Suppressor macrophage (primary cell): ENCODE measurements at regions not wholly inside any gene's neighbourhood (a gene's known extent, or its start where the extent isn't known, plus 50 kb on each side); places are given as distances from the start of the nearest gene placed in this dataset.
"Not testable (repeated sequence)": the region's sequence is repeated elsewhere in the genome, so short reads cannot be mapped to it uniquely, and the experiment has no call there.

Experiments used
- DNase-seq, 4 experiments: peaks; one replicate each; pipeline ENCODE4 v3.0.0-alpha.2; 2020 to 2022

- no peak for DNase-seq
Measured at GRCh38 chr2:194926873-194927272, 730.2 kb upstream of the SLC39A10 start.

DNA sequence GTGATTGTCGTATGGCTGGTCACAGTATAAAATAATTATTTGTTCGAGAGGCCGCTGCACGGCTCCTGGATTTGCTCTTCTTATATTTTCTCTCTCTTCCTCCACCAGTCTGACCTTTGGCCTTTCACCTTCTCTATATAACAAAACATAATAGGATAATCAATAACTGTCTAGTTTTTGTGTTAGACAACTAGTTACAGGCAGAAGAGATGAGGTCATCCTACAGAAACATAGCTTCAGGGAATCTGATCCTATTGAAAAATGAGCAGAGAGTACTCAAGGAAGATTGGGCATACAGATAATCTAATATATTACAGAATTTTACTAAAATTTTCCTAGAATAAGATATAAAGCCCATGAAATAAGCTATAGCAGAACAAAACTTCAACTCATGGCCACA lies 731.3 kb upstream of the SLC39A10 start:
- no peak for DNase-seq

DNA sequence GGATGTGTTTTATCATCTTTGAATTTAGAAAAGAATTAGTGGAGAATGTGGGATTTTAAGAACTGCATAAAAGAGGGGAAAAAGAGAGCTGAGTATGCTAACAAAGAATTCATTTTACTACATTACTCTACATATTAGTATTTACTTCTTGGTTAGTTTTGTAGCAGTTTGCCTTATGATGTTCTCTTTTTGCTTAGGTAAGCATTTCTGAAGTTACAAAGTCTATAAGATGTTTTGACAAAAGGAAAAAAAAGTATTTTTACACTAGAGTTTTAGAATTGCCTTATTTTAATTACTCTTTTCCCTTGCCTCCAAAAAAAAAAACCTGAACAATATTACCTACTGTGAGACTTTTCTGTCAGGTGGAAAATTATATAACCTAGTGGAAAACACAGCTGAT lies 739.5 kb upstream of the SLC39A10 start:
- DNase-seq, result no peak

GRCh38 chr2:194915485-194915884 lies 741.5 kb upstream of the SLC39A10 start:
- DNase-seq, result no peak

DNA sequence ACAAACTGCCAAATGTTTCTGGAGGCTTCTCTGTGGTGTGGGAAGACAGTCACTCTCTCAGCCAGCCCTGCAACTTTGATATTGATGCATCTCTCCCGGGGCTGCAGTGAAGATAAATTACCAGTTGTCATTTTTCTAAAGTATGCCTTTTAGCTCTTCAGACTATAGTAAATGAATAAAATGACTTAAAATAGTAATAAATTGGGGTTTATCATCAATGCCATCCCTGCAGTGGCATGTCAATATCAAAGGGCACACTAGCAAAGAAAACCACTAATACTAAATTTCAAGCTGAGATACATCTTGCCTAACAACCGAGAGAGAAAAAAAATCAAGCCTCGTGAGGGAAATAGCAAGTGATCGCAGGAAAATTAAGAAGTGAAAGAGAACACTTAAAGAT lies 749.5 kb upstream of the SLC39A10 start:
- no peak for DNase-seq

DNA sequence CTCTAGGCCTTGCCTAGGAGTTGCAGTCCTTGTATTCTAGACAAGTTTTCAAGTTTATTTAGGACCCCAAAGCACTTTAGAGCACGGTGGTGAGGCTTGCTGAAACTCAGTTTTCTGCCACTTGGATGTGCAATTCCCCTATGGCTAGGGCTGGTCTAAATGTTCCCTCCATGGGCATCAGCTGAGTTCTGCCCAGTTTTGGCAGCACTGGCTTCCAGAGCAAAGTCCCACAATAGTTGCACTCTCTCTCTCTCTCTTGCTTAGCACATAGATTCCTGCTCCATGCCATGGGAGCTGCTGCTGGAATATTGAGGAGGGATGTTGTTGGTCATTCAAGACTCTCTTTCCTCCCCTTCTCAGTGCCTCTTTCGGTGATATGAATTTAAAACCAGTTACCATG lies 760.2 kb upstream of the SLC39A10 start:
- DNase-seq, result no peak

DNA sequence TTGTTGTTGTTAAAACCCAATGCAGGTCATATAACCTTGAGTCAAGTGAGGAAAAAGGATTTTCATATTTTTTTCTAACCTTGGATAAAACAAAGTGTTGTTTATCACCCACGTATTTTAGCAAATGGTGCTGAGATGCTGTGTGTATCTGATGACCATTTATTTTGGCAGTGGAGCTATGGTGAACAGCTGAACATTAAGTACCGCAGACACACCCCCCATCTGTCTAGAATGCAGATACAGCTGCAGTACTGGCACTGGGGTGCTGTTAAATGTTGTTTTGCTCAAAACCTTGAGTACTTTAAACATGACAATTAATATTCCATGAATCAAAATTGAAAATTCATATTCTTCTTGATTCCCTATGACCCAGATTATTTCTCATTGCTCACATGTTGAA lies 773.3 kb upstream of the SLC39A10 start:
- no peak for DNase-seq

DNA sequence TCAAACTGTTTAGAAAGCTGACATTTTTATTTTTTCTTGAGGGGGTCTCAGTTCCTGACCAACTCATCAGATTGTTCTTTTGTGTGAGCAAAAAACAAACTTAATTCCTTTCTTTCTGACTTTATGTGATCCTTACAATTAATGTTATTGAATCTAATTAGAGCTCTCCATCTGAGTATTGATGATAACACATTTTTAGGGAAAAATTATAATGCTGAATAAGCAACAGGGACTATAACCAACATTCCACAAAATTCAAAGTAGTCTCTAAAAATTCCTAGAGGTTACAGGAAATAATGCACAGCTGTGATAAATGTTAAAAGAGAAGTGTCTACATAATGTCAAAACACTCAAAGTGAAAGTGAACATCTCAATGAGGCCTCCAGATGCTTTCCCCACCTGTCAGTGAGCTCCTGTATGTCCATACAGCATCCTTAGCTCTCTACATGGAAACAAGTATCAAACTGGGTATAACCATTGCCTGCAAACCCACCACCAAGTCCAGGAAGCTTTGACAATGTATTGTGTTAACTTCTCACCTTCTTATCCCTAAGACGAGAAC lies 786.0 kb upstream of the SLC39A10 start:
- no peak for DNase-seq

GRCh38 chr2:194867328-194867727 lies 789.7 kb upstream of the SLC39A10 start:
- DNase-seq, result peak in 2 of 4 experiments; percentile 2 to 4

DNA sequence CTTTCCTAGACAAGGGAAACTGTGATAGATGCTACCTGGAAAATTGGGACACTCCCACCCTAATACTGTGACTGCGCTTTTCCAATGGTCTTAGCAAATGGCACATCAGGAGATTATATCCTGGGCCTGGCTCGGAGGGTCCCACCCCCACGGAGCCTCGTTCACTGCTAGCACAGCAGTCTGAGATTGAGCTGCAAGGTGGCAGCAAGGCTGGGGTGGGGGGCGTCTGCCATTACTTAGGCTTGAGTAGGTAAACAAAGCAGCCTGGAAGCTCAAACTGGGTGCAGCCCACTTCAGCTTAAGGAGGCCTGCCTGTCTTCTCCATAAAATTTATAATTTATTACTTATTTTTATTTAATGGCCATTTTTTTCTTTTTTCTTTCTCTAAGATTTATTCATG lies 802.1 kb upstream of the SLC39A10 start:
- DNase-seq, result no peak

DNA sequence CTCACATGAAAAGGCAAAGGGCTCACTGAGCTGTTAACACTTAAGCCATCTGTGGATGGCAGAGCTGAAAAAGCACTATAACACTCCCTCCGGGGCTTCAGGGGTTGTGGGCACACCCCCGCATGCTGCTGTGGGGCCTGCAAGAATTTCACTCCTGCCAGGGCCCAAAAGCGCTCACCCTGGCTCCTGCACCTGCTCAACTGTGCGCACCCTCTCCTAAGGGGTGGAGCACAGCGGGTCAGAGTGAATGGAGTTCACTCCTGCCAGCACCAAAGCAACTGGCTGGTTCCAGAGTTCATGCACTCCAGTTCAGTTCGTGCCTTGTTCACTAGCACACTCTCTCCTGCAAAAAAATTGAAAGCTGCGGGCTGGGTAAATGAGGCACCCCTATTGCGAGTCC lies 814.2 kb upstream of the SLC39A10 start:
- no peak for DNase-seq

DNA sequence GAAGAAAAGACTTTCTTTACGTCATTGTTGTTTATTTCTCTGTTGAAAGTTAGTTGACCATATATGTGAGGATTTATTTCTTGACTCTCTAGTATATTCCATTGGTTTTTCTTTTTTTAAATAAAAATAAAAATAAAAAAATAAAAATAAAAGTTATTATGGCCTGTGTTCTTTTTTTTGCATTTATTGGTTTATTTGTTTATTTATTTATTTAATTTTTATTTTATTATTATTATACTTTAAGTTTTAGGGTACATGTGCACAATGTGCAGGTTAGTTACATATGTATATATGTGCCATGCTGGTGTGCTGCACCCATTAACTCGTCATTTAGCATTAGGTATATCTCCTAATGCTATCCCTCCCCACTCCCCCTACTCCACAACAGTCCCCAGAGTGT lies 822.7 kb upstream of the SLC39A10 start:
- DNase-seq, result not testable (repeated sequence)

GRCh38 chr2:194826241-194826640 lies 830.8 kb upstream of the SLC39A10 start:
- no peak for DNase-seq

DNA sequence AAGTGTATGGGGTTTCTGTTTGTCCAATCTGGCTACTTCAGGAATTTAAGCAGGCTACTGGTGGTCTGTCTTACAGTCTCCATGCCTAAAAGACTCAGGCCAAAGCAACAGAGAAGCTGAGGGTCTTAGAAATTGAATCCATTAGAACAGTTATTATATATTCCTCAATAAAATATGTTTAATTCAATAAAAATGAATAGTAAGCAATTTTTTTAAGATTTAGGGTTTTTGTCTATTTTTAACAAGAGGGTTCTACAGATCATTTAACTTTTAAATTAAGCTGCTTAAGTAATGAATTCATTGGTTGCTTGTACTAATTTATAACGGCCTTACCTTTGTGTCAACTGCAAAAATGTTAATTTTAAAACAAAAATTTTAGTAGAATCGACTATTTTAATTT lies 832.6 kb upstream of the SLC39A10 start:
- DNase-seq, result no peak

GRCh38 chr2:194822657-194823056 lies 834.4 kb upstream of the SLC39A10 start:
- DNase-seq, result no peak

DNA sequence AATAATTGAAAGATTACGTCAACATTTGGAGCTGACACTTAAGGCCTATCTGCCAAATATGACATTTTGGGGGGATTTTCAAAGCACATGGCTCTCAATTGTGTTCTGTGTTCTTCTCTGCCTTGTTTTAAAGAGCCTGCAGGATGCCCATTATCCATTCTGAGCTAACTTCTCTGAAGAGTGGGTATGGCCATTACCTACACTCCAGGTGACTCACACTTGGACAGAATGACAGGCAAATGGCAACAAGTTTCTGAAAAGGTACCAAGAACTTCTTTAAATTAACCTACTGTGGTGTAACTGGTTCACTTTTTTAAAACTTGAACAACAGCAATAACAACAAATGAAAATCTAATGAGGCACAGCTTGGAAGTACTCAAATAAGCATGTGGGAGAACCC lies 834.9 kb upstream of the SLC39A10 start:
- no peak for DNase-seq

DNA sequence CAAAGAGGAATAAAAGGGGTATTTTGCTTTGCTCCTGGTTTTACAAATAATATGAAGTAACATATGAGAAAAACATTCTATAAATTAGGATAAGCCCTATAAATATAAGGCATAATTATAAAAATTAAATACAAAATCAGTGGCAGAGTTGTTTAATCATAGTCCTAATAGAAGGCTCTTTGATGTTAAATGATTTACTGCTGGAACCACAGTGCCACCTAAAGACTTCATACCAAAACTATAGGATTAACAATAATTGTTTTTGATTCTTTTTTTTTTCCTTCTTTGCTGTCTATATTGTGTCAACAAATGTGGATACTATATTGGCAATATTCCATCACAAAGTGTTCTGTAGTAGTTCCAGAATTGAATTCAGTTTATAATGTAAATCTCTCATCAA lies 837.7 kb upstream of the SLC39A10 start:
- DNase-seq, result no peak

- DNase-seq, result no peak
Measured at GRCh38 chr2:194815475-194815874, 841.6 kb upstream of the SLC39A10 start.

GRCh38 chr2:194802589-194802988 lies 854.4 kb upstream of the SLC39A10 start:
- DNase-seq, result no peak

GRCh38 chr2:194787071-194787470 lies 870.0 kb upstream of the SLC39A10 start:
- not testable (repeated sequence) for DNase-seq

DNA sequence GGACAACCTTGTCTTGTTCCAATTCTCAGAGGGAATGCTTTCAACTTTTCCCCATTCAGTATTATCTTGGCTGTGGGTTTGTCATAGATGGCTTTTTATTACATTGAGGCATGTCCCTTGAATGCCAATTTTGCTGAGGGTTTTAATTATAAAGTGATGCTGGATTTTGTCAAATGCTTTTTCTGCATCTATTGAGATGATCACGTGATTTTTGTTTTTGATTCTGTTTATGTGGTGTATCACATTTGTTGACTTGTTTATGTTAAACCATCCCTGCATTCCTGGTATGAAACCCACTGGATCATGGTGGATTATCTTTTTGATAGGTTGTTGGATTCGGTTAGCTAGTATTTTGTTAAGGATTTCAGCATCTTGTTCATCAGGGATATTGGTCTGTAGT lies 885.6 kb upstream of the SLC39A10 start:
- not testable (repeated sequence) for DNase-seq

DNA sequence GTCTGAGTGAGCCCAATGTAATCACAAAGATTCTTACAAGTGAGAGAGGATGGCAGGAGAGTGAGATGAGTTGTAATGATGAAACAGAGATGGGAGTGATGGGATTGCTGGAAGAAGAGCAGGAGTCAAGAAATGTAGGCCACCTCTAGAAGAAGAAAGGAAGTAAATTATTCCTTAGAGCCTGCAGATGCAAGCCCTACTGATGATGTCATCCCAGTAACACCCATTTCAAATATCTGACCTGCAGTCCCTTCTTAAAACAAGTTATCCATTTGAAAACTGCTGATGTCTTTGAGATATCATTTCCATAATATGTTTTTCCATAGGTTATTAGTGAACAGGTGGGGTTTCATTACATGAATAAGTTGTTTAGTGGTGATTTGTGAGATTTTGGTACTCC lies 888.0 kb upstream of the SLC39A10 start:
- DNase-seq, result no peak

DNA sequence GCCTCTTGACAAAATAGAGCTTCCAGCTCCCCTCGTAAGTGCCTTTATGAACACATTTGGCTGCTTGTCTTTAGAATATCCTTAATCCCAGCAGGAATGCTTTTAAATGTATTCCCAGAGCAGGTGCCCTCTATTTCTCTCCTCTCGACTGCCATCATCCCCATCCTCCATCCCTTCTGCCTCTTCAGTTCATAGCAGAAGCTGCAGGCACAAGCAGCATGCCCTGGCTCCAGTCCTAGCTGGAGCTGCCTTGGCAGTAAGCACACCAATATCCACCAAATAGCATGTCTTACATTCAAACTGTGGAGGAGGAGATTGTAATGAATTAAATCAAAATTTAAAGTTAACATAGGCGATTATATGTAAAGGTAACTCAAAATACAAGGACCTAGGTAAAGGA lies 891.3 kb upstream of the SLC39A10 start:
- no peak for DNase-seq

DNA sequence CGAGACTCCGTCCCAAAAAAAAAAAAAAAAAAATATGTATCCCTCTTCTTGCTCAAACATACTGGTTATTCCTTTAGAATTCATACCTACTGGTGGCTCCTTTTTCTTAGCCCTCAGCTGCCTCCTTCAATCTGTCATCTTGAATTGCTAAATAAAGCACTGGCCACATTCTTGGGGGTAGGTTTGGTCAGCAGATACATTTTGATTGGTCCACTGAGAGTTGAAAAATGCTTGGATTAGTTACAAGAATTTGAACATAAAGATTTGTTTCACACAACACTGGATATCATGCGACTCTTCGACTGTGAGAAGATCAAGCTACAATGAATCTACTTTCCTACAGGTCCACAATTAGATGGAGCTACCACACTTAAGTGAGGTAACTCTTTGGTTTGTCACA lies 906.1 kb upstream of the SLC39A10 start:
- DNase-seq, result no peak

DNA sequence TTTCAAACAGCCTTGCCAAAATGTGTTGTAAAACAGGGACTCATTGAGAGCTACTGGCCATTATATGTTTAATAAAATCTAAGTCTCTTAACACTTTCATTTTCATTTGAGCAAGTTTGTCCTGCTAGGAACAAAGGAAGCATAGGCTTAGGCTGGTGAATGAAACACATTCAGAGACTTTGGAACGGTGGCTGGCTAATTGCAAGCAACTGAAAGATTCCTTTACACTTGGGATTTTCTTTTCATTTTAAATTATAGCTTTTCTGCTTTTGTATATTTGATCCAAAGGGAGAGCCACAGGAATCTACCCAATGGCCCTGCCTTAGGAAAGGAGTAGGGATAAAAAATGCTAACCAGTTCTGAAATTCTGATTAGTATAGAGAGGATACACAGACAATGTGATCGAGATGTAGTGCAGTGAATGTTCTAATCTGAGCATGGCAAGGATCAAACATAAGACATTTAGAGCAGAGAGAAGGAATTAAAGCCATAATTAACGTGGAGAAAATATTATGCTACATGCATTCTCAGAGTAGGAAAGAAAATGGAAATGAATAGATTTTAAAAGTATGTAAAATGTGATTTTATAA lies 911.4 kb upstream of the SLC39A10 start:
- no peak for DNase-seq
